H9 (cell line): ENCODE measurements at regions not wholly inside any gene's neighbourhood (a gene's known extent, or its start where the extent isn't known, plus 50 kb on each side); places are given as distances from the start of the nearest gene placed in this dataset.

ENCODE experiments used
- DNase-seq: peaks from one replicate; pipeline ENCODE4 v3.0.0-alpha.2; 2017
- H2AFZ ChIP-seq: one replicate; pipeline ENCODE4 v1.6.1; 2013; ENCODE audit warnings: mild to moderate bottlenecking, low read length, control low read depth, moderate library complexity
- H2AK5ac ChIP-seq: 2 replicates; pipeline ENCODE4 v1.6.1; 2013; ENCODE audit warnings: low read length, control low read depth, mixed read lengths; ENCODE audit not compliant: insufficient read length
- H2BK120ac ChIP-seq: one replicate; pipeline ENCODE4 v1.6.1; 2013; ENCODE audit warnings: low read depth, mild to moderate bottlenecking, low read length, control low read depth, inconsistent platforms; ENCODE audit not compliant: poor library complexity, severe bottlenecking
- H2BK12ac ChIP-seq: 2 replicates; pipeline ENCODE4 v1.6.1; 2013; ENCODE audit warnings: low read length, control low read depth, mixed read lengths, low read depth; ENCODE audit not compliant: insufficient read length
- H2BK15ac ChIP-seq: 2 replicates; pipeline ENCODE4 v1.6.1; 2013; ENCODE audit warnings: low read depth, low read length, control low read depth
- H2BK20ac ChIP-seq: one replicate; pipeline ENCODE4 v1.6.1; 2013; ENCODE audit warnings: low read depth, mild to moderate bottlenecking, low read length, control low read depth, inconsistent platforms; ENCODE audit not compliant: poor library complexity, severe bottlenecking
- H2BK5ac ChIP-seq: 2 replicates; pipeline ENCODE4 v1.6.1; 2013; ENCODE audit warnings: low read length, control low read depth, mixed read lengths; ENCODE audit not compliant: insufficient read length
- H3K14ac ChIP-seq: 2 replicates; pipeline ENCODE4 v1.6.1; 2013; ENCODE audit warnings: low read length, control low read depth; ENCODE audit not compliant: insufficient read depth
- H3K18ac ChIP-seq: 2 replicates; pipeline ENCODE4 v1.6.1; 2013; ENCODE audit warnings: low read depth, mild to moderate bottlenecking, mixed read lengths, low read length, control low read depth; ENCODE audit not compliant: insufficient read length
- H3K23ac ChIP-seq: 2 replicates; pipeline ENCODE4 v1.6.1; 2013; ENCODE audit warnings: low read length, control low read depth, mixed read lengths, low read depth; ENCODE audit not compliant: insufficient read length
- H3K23me2 ChIP-seq: 2 replicates; pipeline ENCODE4 v1.6.1; 2013; ENCODE audit warnings: low read depth, mild to moderate bottlenecking, mixed read lengths, low read length, control low read depth; ENCODE audit not compliant: insufficient read length, poor library complexity, severe bottlenecking
- H3K27ac ChIP-seq: 2 replicates; pipeline ENCODE4 v1.5.1; 2013; ENCODE audit warnings: low read length, control low read depth, mixed read lengths, low read depth; ENCODE audit not compliant: insufficient read length
- H3K27me3 ChIP-seq: 2 replicates; pipeline ENCODE4 v1.6.1; 2013; ENCODE audit warnings: low read length, control low read depth, inconsistent platforms; ENCODE audit not compliant: insufficient read depth
- H3K4ac ChIP-seq: 2 replicates; pipeline ENCODE4 v1.6.1; 2013; ENCODE audit warnings: low read depth, mild to moderate bottlenecking, control low read depth, inconsistent platforms, low read length, moderate library complexity
- H3K4me1 ChIP-seq: 2 replicates; pipeline ENCODE4 v1.6.1; 2013; ENCODE audit warnings: low read length, control low read depth, inconsistent platforms; ENCODE audit not compliant: insufficient read depth
- H3K4me2 ChIP-seq: 2 replicates; pipeline ENCODE4 v1.6.1; 2013; ENCODE audit warnings: low read length, control low read depth, mixed read lengths; ENCODE audit not compliant: insufficient read length, insufficient read depth
- H3K56ac ChIP-seq: 2 replicates; pipeline ENCODE4 v1.6.1; 2013; ENCODE audit warnings: low read depth, mild to moderate bottlenecking, mixed read lengths, low read length, control low read depth; ENCODE audit not compliant: insufficient read length
- H3K79me1 ChIP-seq: 2 replicates; pipeline ENCODE4 v1.6.1; 2013; ENCODE audit warnings: low read depth, mild to moderate bottlenecking, moderate library complexity, low read length, control low read depth, inconsistent platforms; ENCODE audit not compliant: insufficient read depth, poor library complexity, severe bottlenecking
- H3K79me2 ChIP-seq: 2 replicates; pipeline ENCODE4 v1.6.1; 2013; ENCODE audit warnings: low read length, control low read depth, inconsistent platforms; ENCODE audit not compliant: insufficient read depth
- H3K9ac ChIP-seq: 2 replicates; pipeline ENCODE4 v1.6.1; 2013; ENCODE audit warnings: low read length, control low read depth, mixed read lengths; ENCODE audit not compliant: insufficient read length; ENCODE audit errors: extremely low read depth
- H3K9me3 ChIP-seq: one replicate; pipeline ENCODE4 v1.6.1; 2013; ENCODE audit warnings: low read depth, low read length, inconsistent platforms; ENCODE audit not compliant: control insufficient read depth
- H3T11ph ChIP-seq: one replicate; pipeline ENCODE4 v1.6.1; 2013; ENCODE audit warnings: mild to moderate bottlenecking, low read length, control low read depth, inconsistent platforms
- H4K20me1 ChIP-seq: one replicate; pipeline ENCODE4 v1.6.1; 2013; ENCODE audit not compliant: control insufficient read depth, insufficient read length, insufficient read depth
- H4K5ac ChIP-seq: 2 replicates; pipeline ENCODE4 v1.6.1; 2013; ENCODE audit warnings: low read depth, mild to moderate bottlenecking, mixed read lengths, low read length, control low read depth; ENCODE audit not compliant: insufficient read length
- H4K8ac ChIP-seq: replicated peaks from 2 replicates; pipeline ENCODE4 v1.6.1; 2013; ENCODE audit warnings: low read length, control low read depth, mixed read lengths, low read depth; ENCODE audit not compliant: insufficient read length
- H4K91ac ChIP-seq: 2 replicates; pipeline ENCODE4 v1.6.1; 2013; ENCODE audit warnings: low read depth, mild to moderate bottlenecking, moderate library complexity, mixed read lengths, low read length, control low read depth; ENCODE audit not compliant: insufficient read length
- H3K27ac Mint-ChIP-seq, 3 experiments: 2 replicates in 2 of 3; 3 replicates in 1 of 3; pipeline ENCODE4 v1.8.0; 2020 to 2021; ENCODE audit warnings: mixed read lengths in 3 of 3, mild to moderate bottlenecking in 1 of 3, moderate library complexity in 1 of 3
- H3K27me3 Mint-ChIP-seq: 2 replicates; pipeline ENCODE4 v1.8.0; 2021; ENCODE audit warnings: low read depth, mild to moderate bottlenecking, moderate library complexity, mixed read lengths
- H3K36me3 Mint-ChIP-seq, 3 experiments: 2 replicates in 2 of 3; 3 replicates in 1 of 3; pipeline ENCODE4 v1.8.0; 2020 to 2021; ENCODE audit warnings: low read depth in 3 of 3, mixed read lengths in 3 of 3; ENCODE audit not compliant: insufficient read depth in 1 of 3
- H3K4me1 Mint-ChIP-seq, 2 experiments: 2 replicates each; pipeline ENCODE4 v1.8.0; 2020; ENCODE audit warnings: mixed read lengths in 2 of 2
- H3K4me3 Mint-ChIP-seq, 2 experiments: 2 replicates in 1 of 2; 3 replicates in 1 of 2; pipeline ENCODE4 v1.8.0; 2020 to 2021; ENCODE audit warnings: mild to moderate bottlenecking in 2 of 2, mixed read lengths in 2 of 2, moderate library complexity in 1 of 2
- H3K9me3 Mint-ChIP-seq, 2 experiments: 2 replicates in 1 of 2; 3 replicates in 1 of 2; pipeline ENCODE4 v1.8.0; 2020; ENCODE audit warnings: mild to moderate bottlenecking in 2 of 2, mixed read lengths in 2 of 2, moderate library complexity in 1 of 2
- WGBS: extraction: QIAGEN DNeasy Blood & Tissue Kit; methylation state at CpG from one replicate; pipeline ENCODE4 v1.1.7; 2013; ENCODE audit warnings: missing lambda C conversion rate, low lambda C conversion rate, mixed read lengths; ENCODE audit not compliant: insufficient read length; ENCODE audit errors: extremely low coverage; 5-methylcytosine and 5-hydroxymethylcytosine counted together
- TF ChIP-seq, protein P1 (sequence below): fragments of 200-600 bp; sonication (generic); conservative IDR thresholded peaks from 3 replicates; pipeline ENCODE4 v1.8.0; 2021; ENCODE audit warnings: antibody characterized with exemption, mild to moderate bottlenecking

DNA sequence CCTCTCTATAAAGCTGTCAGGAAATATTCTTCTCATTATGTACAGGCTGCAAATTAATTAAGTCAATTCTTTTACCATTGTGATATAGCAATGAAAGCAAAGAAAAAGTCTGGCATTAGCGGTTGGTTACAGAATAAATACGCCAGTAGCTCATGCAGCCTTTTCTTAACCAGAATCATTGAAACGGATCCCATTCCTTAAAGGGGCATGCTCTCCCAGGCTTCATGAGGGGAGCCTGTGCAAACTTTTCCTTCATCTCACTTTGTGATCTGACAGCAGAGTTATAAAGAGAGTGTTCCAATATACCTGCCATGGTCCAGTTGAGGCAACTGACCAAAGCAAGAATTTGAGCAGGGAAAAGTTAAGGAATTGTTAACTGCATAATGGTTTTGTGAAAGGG is 337.7 kb downstream of the EMP1 start:
- no peaks in the 10 kb centered on the region; the same call in 1 of the 2 replicates for H3K4me1 ChIP-seq
- no peak overlapping the region for H2BK20ac ChIP-seq
- H3K23ac ChIP-seq = no peak overlapping the region
- Mint-ChIP-seq H3K4me1 (peaks cover 21 to 24% of the 10 kb centered on the region in 2 experiments), H3K27ac (peak overlapping the region in 2 of 3 experiments; percentile 66 to 91; a peak in 3 of 7 replicates), H3K9me3 (no peaks in the 10 kb centered on the region; a peak in 1 of 5 replicates), H3K36me3 (no peaks in the 10 kb centered on the region; a peak in 1 of 7 replicates), H3K4me3 (peak overlapping the region; percentile 35 to 53; a peak in 3 of 5 replicates), H3K27me3 (peaks cover 3% of the 10 kb centered on the region)
- H2BK120ac ChIP-seq = no peak overlapping the region
- no peaks in the 10 kb centered on the region for H3K23me2 ChIP-seq
- H3K79me1 ChIP-seq = no peaks in the 10 kb centered on the region
- no peaks in the 10 kb centered on the region for H3K79me2 ChIP-seq
- H3K27me3 ChIP-seq = no peaks in the 10 kb centered on the region
- no peak overlapping the region for H2BK15ac ChIP-seq
- no peaks in the 10 kb centered on the region for H4K20me1 ChIP-seq
- no peak for DNase-seq
- H3K27ac ChIP-seq = no peak overlapping the region
- H3K4ac ChIP-seq = no peak overlapping the region
- H2BK12ac ChIP-seq = no peak overlapping the region
- H3K18ac ChIP-seq = no peak overlapping the region
- no peak overlapping the region for H2BK5ac ChIP-seq
- no peak overlapping the region for H2AK5ac ChIP-seq
- no peak overlapping the region for H4K8ac ChIP-seq
- H3K4me2 ChIP-seq = peak overlapping the region; percentile 52
- TF ChIP-seq, protein P1, sequence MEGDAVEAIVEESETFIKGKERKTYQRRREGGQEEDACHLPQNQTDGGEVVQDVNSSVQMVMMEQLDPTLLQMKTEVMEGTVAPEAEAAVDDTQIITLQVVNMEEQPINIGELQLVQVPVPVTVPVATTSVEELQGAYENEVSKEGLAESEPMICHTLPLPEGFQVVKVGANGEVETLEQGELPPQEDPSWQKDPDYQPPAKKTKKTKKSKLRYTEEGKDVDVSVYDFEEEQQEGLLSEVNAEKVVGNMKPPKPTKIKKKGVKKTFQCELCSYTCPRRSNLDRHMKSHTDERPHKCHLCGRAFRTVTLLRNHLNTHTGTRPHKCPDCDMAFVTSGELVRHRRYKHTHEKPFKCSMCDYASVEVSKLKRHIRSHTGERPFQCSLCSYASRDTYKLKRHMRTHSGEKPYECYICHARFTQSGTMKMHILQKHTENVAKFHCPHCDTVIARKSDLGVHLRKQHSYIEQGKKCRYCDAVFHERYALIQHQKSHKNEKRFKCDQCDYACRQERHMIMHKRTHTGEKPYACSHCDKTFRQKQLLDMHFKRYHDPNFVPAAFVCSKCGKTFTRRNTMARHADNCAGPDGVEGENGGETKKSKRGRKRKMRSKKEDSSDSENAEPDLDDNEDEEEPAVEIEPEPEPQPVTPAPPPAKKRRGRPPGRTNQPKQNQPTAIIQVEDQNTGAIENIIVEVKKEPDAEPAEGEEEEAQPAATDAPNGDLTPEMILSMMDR = no peak
- no peak overlapping the region for H3K56ac ChIP-seq
- no peak overlapping the region for H3K14ac ChIP-seq
- H3K9me3 ChIP-seq = no peaks in the 10 kb centered on the region
- H3T11ph ChIP-seq = no peak overlapping the region
- no peak overlapping the region for H4K91ac ChIP-seq
- WGBS = no CpG with 5 or more reads among the region's 3 CpGs
- peak overlapping the region; percentile 95 for H2AFZ ChIP-seq
- H4K5ac ChIP-seq = no peak overlapping the region
- no peak overlapping the region for H3K9ac ChIP-seq
